ENCODE measurements at regions not wholly inside any gene's neighbourhood (a gene's known extent, or its start where the extent isn't known, plus 50 kb on each side); places are given as distances from the start of the nearest gene placed in this dataset.

DNA sequence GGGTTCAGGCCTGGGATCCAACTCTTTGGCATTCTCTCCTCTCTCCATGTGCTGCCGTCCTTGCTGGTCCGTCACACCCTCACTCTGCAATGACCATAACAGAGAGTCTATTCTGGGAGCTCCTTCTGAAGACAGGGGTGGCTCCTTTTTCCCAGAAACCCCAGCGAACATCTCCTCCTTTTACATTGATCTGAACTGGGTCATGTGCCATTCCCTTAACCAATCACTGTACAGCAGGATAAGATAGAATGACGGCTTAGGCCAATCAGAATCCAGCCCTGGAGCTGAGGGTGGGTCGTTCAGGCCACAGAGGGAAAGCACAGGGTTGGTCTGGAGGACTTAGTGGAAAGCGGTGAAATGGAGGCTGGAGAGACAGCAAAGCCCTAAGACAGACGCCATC lies 740.1 kb downstream of the MATN1 start:
- intact Hi-C loops (cut with DNase I; ENCODE audit: low total_unique reads): no loop called here
- Histone ChIP-seq H3K9me3 (no peaks in the 10 kb centered on the region), H3K27ac (no peak overlapping the region), H3K36me3 (no peaks in the 10 kb centered on the region), H3K27me3 (peaks cover 0 to 15% of the 10 kb centered on the region in 2 donors), H3K4me1 (no peaks in the 10 kb centered on the region), H3K4me3 (no peak overlapping the region)
- DNase-seq (ENCODE audit: low spot score in 2 of 2): no peak
- TF ChIP-seq POLR2AphosphoS5 (IDR thresholded peaks at IDR 0.05) (no peak), POLR2A (IDR thresholded peaks at IDR 0.05) (no peak)
- TF ChIP-seq, protein P1, sequence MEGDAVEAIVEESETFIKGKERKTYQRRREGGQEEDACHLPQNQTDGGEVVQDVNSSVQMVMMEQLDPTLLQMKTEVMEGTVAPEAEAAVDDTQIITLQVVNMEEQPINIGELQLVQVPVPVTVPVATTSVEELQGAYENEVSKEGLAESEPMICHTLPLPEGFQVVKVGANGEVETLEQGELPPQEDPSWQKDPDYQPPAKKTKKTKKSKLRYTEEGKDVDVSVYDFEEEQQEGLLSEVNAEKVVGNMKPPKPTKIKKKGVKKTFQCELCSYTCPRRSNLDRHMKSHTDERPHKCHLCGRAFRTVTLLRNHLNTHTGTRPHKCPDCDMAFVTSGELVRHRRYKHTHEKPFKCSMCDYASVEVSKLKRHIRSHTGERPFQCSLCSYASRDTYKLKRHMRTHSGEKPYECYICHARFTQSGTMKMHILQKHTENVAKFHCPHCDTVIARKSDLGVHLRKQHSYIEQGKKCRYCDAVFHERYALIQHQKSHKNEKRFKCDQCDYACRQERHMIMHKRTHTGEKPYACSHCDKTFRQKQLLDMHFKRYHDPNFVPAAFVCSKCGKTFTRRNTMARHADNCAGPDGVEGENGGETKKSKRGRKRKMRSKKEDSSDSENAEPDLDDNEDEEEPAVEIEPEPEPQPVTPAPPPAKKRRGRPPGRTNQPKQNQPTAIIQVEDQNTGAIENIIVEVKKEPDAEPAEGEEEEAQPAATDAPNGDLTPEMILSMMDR (IDR thresholded peaks at IDR 0.05): no peak

DNA sequence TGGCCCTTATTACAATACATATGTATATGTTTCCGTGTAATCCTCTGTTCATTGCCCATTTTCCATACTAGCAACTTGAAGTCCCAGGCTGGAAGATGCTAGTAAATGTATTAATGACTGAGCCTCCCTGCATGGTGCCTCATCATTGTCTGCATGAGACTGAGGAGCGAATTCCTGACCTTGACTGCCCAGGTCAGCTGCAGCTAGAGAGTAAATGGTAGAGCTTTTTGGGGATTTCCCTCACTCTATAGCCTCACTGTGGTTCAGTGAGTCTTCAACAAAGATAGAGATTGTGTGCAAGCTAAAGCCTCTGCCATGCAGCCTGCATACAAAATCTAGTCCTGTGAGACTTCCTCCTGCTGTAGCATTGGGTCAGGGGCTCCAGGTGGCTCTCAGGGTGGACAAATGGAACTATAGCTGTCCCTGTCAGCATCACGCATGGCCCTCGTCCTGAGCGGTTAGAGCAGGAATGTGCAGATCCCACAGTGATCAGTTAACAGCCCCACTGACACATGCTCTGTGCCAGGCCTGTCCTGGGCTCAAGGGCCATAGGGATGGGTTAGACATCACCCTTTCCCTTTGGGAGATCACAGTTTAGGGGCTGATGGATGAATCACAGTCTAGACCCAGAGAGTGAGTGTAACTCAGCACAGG lies 741.7 kb downstream of the MATN1 start:
- peaks cover 0 to 15% of the 10 kb centered on the region in 2 donors for H3K27me3 ChIP-seq
- no peak for DNase-seq (ENCODE audit: low spot score in 2 of 2)
- TF ChIP-seq, protein P1 (IDR thresholded peaks at IDR 0.05): no peak
- TF ChIP-seq POLR2AphosphoS5 (IDR thresholded peaks at IDR 0.05): no peak
- TF ChIP-seq POLR2A (IDR thresholded peaks at IDR 0.05): no peak
- intact Hi-C loops (cut with DNase I; ENCODE audit: low total_unique reads): no loop called here
- no peaks in the 10 kb centered on the region for H3K9me3 ChIP-seq
- no peaks in the 10 kb centered on the region for H3K4me1 ChIP-seq
- no peak overlapping the region for H3K4me3 ChIP-seq
- no peaks in the 10 kb centered on the region for H3K36me3 ChIP-seq
- H3K27ac ChIP-seq: no peak overlapping the region

- intact Hi-C loops (cut with DNase I; ENCODE audit: low total_unique reads): no loop called here
- H3K36me3 ChIP-seq: no peaks in the 10 kb centered on the region
- no peak overlapping the region for H3K27ac ChIP-seq
- DNase-seq (ENCODE audit: low spot score in 2 of 2): no peak
- peaks cover 0 to 12% of the 10 kb centered on the region in 2 donors for H3K27me3 ChIP-seq
- TF ChIP-seq, protein P1 (IDR thresholded peaks at IDR 0.05): no peak
- TF ChIP-seq POLR2AphosphoS5 (IDR thresholded peaks at IDR 0.05): no peak
- TF ChIP-seq POLR2A (IDR thresholded peaks at IDR 0.05): no peak
- H3K9me3 ChIP-seq: no peaks in the 10 kb centered on the region
- no peaks in the 10 kb centered on the region for H3K4me1 ChIP-seq
- H3K4me3 ChIP-seq: no peak overlapping the region
Measured at GRCh38 chr1:29977550-29977949, 741.2 kb downstream of the PTPRU start.

DNA sequence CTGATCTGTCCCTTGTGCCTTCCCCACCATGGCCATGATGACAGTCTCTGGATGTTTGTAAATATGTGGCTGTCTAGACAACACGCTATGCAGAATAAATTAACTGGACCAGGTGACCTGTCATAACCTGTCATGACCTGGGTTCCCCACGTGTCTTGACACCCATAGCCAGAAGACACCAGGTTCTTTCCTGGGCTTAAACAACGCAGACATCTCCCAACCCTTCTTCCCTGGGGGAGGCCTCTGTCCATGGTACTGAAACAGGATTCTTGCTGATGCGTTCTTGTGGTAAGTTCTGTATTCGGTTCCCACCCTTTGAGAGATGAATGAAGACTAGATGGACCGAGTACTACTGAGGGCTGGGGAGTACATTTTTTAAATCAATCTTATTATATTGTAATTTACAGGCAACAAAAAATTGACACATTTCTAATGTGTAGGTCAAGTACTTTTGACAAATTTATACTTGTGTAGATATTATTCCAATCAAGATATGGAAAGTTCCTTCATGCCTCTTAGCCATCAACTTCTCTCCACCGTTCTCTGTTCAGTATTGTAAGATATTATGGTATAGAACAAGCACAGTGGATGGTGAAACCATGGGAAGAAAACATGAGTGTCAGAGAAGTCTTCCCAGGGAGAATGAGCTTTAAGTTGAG lies 738.8 kb downstream of the PTPRU start:
- Histone ChIP-seq H3K9me3 (no peaks in the 10 kb centered on the region), H3K27me3 (peaks cover 0 to 12% of the 10 kb centered on the region in 2 donors), H3K36me3 (no peaks in the 10 kb centered on the region), H3K27ac (no peak overlapping the region), H3K4me1 (no peaks in the 10 kb centered on the region), H3K4me3 (no peak overlapping the region)
- no peak for DNase-seq (ENCODE audit: low spot score in 2 of 2)
- TF ChIP-seq POLR2AphosphoS5 (IDR thresholded peaks at IDR 0.05): no peak
- TF ChIP-seq, protein P1 (IDR thresholded peaks at IDR 0.05): no peak
- no peak for TF ChIP-seq POLR2A (IDR thresholded peaks at IDR 0.05)
- intact Hi-C loops (cut with DNase I; ENCODE audit: low total_unique reads): no loop called here

DNA sequence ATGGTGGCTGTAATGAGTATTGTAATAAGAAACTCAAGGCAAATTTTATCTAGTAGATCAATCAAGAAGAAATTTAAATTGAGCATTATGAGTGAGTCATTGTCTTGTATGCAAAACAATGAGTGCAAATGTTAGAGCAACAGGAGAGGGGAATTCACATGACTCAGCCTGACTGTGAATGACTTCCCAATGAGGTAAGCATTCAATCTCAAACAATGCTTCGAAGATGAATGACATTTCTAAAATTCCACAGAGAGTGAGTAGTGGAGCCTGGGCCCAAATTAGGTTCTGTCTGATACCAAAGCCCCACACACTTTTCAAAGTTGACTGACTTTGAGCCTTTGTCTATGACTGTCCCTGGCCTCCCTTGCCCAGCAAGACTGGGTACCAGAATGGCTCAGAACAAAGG lies 738.0 kb downstream of the PTPRU start:
- TF ChIP-seq, protein P1 (IDR thresholded peaks at IDR 0.05): no peak
- TF ChIP-seq POLR2A (IDR thresholded peaks at IDR 0.05) (no peak), POLR2AphosphoS5 (IDR thresholded peaks at IDR 0.05) (no peak)
- H3K4me1 ChIP-seq: no peaks in the 10 kb centered on the region
- no peaks in the 10 kb centered on the region for H3K36me3 ChIP-seq
- H3K4me3 ChIP-seq: no peak overlapping the region
- H3K27ac ChIP-seq: no peak overlapping the region
- H3K9me3 ChIP-seq: no peaks in the 10 kb centered on the region
- H3K27me3 ChIP-seq: peaks cover 0 to 19% of the 10 kb centered on the region in 2 donors
- intact Hi-C loops (cut with DNase I; ENCODE audit: low total_unique reads): no loop called here
- DNase-seq (ENCODE audit: low spot score in 2 of 2): no peak
